Upper lobe of left lung (tissue), 6 donors: ENCODE measurements at regions not wholly inside any gene's neighbourhood (a gene's known extent, or its start where the extent isn't known, plus 50 kb on each side); places are given as distances from the start of the nearest gene placed in this dataset.
"Not testable (repeated sequence)": the region's sequence is repeated elsewhere in the genome, so short reads cannot be mapped to it uniquely, and the experiment has no call there.

Experiments
- ATAC-seq, 2 donors: fragments of 200-7000 bp; cut with Tn5 transposase; one replicate each; pipeline ENCODE4 v1.9.1; 2022; ENCODE audit warnings: mild to moderate bottlenecking in 2 of 2, moderate library complexity in 2 of 2; ENCODE audit not compliant: low FRiP score in 2 of 2
- DNase-seq, 2 donors: peaks; one replicate each; pipeline ENCODE4 v3.0.0-alpha.2; 2019 to 2020
- H3K27ac ChIP-seq, 4 donors: fragments of 200-600 bp; sonication (generic); one replicate each; pipeline ENCODE4 v1.5.1; 2016 to 2019
- H3K27me3 ChIP-seq, 4 donors: fragments of 200-600 bp; sonication (generic); one replicate each; pipeline ENCODE4 v1.5.1; 2017 to 2019
- H3K36me3 ChIP-seq, 4 donors: fragments of 200-600 bp; sonication (generic); one replicate each; pipeline ENCODE4 v1.5.1; 2016 to 2019
- H3K4me1 ChIP-seq, 4 donors: fragments of 200-600 bp; sonication (generic); one replicate each; pipeline ENCODE4 v1.5.1; 2018 to 2019
- H3K4me3 ChIP-seq, 4 donors: fragments of 200-600 bp; sonication (generic); one replicate each; pipeline ENCODE4 v1.5.1; 2017 to 2019; ENCODE audit warnings: mild to moderate bottlenecking in 2 of 4, moderate library complexity in 1 of 4
- H3K9me3 ChIP-seq, 4 donors: fragments of 200-600 bp; sonication (generic); one replicate each; pipeline ENCODE4 v1.5.1; 2018 to 2019
- EP300 ChIP-seq, 4 donors: sonication (generic); formaldehyde crosslinking; IDR thresholded peaks; one replicate each; pipeline ENCODE4 v1.5.1; 2017; ENCODE audit warnings: antibody characterized with exemption in 4 of 4, control low read depth in 2 of 4
- POLR2A ChIP-seq, 4 donors: fragments of 450-650 bp; IDR thresholded peaks; one replicate each; pipeline ENCODE4 v1.5.1; 2016 to 2017; ENCODE audit warnings: antibody characterized with exemption in 4 of 4, mild to moderate bottlenecking in 2 of 4
- POLR2AphosphoS5 ChIP-seq, 2 donors: sonication (generic); formaldehyde crosslinking; IDR thresholded peaks; one replicate each; pipeline ENCODE4 v1.5.1; 2017; ENCODE audit warnings: antibody characterized with exemption in 2 of 2
- WGBS, 2 donors: methylation state at CpG; one replicate each; pipeline ENCODE4 v1.1.5; 2017 to 2018; 5-methylcytosine and 5-hydroxymethylcytosine counted together
- TF ChIP-seq, protein P1 (sequence below), 6 experiments: fragments of 450-650 bp in 4 of 6; fragments of 200-600 bp in 2 of 6; sonication (generic) in 2 of 6; IDR thresholded peaks; one replicate each; pipeline ENCODE4 v1.5.1; 2016 to 2019; ENCODE audit warnings: antibody characterized with exemption in 6 of 6
- donor health status: DM: no; HTN: no; CAD: no; lungs with moderate emphysema.
- donor health status: DM: no; HTN: yes; CAD: no; lungs with severe emphysema.

DNA sequence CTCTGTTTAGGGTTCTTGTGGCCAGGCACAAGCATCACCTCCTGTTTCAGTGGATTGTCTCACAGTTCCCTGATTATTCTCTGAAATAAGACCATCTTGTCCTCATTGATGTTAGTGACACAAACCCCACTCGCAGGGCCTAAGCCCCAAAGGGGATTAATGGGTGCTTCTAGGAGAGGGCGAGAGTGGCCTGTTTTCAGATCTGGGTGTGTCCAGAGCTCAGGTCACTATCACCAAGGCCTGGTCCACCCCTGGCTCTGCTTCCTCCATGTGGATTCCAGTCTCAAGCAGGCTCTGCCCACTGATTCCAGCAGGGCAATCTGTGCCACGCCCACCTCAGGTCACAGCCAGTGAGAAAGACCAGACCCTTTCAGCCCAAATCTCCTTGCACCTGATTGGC is 361.9 kb downstream of the ADGRD1 start:
- Histone ChIP-seq H3K36me3 (no peaks in the 10 kb centered on the region), H3K4me1 (no peaks in the 10 kb centered on the region), H3K27me3 (peaks cover 0 to 2% (median 0%) of the 10 kb centered on the region in 4 donors), H3K9me3 (peaks cover 0 to 9% (median 0%) of the 10 kb centered on the region in 4 donors), H3K27ac (no peak overlapping the region), H3K4me3 (no peak overlapping the region)
- ATAC-seq (no peak), DNase-seq (no peak)
- no peak for TF ChIP-seq POLR2AphosphoS5 (IDR thresholded peaks at IDR 0.05)
- TF ChIP-seq, protein P1, sequence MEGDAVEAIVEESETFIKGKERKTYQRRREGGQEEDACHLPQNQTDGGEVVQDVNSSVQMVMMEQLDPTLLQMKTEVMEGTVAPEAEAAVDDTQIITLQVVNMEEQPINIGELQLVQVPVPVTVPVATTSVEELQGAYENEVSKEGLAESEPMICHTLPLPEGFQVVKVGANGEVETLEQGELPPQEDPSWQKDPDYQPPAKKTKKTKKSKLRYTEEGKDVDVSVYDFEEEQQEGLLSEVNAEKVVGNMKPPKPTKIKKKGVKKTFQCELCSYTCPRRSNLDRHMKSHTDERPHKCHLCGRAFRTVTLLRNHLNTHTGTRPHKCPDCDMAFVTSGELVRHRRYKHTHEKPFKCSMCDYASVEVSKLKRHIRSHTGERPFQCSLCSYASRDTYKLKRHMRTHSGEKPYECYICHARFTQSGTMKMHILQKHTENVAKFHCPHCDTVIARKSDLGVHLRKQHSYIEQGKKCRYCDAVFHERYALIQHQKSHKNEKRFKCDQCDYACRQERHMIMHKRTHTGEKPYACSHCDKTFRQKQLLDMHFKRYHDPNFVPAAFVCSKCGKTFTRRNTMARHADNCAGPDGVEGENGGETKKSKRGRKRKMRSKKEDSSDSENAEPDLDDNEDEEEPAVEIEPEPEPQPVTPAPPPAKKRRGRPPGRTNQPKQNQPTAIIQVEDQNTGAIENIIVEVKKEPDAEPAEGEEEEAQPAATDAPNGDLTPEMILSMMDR (IDR thresholded peaks at IDR 0.05) = no peak
- no peak for TF ChIP-seq EP300 (IDR thresholded peaks at IDR 0.05)
- no peak for TF ChIP-seq POLR2A (IDR thresholded peaks at IDR 0.05)
- WGBS, 2 donors = 33 to 86% methylated on average over 1 to 3 of the region's 3 CpGs

DNA sequence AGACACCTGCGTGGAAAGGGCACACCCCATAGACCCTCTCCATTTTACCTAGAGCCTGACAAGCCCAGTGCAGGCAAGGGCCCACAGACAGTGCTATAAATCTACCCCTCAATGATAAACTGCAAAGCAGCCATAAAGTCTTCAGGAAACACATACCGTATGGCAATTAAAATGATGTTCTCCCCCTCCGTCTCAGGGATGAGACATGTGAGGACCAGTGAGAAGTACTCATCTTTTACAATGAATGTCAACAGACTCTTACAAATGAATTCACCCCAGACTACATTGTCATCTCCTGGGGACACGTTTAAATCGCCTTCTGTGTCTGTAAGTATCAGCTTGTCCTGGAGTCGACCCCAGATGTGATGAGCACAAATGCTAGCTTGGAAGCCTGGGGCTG is 362.7 kb downstream of the ADGRD1 start:
- DNase-seq (no peak), ATAC-seq (peak in 1 of 2 donors; percentile 17)
- WGBS, 2 donors = 78 to 86% methylated on average over 4 to 6 of the region's 6 CpGs
- Histone ChIP-seq H3K36me3 (no peaks in the 10 kb centered on the region), H3K9me3 (peaks cover 0 to 14% (median 0%) of the 10 kb centered on the region in 4 donors), H3K4me1 (no peaks in the 10 kb centered on the region), H3K27me3 (peaks cover 0 to 2% (median 0%) of the 10 kb centered on the region in 4 donors), H3K27ac (no peak overlapping the region), H3K4me3 (no peak overlapping the region)
- TF ChIP-seq, protein P1 (IDR thresholded peaks at IDR 0.05) = no peak
- TF ChIP-seq EP300 (IDR thresholded peaks at IDR 0.05) (no peak), POLR2AphosphoS5 (IDR thresholded peaks at IDR 0.05) (no peak), POLR2A (IDR thresholded peaks at IDR 0.05) (no peak)

DNA sequence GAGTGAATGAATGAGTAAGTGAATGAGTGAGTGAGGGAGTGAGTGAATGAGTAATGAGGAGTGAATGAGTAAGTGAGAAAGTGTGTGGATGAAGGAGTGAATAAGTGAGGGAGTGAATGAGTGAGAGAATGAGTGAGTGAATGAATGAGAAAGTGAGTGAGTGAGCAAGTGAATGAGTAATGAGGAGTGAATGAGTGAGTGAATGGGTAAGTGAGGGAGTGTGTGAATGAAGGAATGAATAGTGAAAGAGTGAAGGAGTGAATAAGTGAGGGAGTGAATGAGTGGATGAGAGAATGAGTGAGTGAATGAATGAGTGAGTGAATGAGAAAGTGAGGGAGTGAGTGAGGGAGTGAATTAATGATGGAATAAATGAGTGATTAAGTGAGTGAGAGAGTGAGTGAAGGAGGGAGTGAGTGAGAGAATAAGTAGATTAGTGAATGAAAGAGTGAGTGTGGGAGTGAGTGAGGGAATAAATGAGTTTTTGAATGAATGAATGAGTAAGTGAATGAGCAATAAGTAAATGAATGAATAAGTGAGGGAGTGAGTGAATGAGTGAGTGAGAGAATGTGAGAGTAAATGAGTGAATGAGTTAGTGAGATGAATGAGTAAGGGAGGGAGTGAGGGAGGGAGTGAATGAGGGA is 364.5 kb downstream of the ADGRD1 start:
- Histone ChIP-seq H3K4me3 (no peak overlapping the region), H3K4me1 (no peaks in the 10 kb centered on the region), H3K27me3 (no peaks in the 10 kb centered on the region), H3K27ac (no peak overlapping the region), H3K36me3 (no peaks in the 10 kb centered on the region), H3K9me3 (peaks cover 0 to 19% (median 0%) of the 10 kb centered on the region in 4 donors)
- TF ChIP-seq EP300 (IDR thresholded peaks at IDR 0.05) (no peak), POLR2A (IDR thresholded peaks at IDR 0.05) (no peak), POLR2AphosphoS5 (IDR thresholded peaks at IDR 0.05) (no peak)
- TF ChIP-seq, protein P1 (IDR thresholded peaks at IDR 0.05) = no peak
- ATAC-seq (no peak), DNase-seq (no peak)

DNA sequence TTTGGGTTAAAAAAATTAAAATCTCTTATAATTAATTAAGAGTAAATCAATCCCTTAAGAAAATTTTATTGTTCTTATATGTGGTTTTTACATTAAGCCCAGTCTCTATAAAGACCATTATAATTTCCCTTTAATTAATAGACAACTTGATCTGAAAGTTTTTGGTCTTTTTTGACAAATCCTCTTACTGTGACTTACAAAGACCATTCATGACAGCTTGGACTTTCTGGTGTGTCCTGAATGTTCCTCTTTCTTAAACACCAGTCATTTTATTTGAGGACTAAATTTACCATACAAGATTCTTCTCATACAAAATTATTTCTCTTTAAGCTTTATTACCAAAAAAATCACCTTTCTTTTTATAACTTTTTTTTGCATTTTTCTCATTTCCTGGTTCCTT is 368.3 kb downstream of the ADGRD1 start:
- no peak overlapping the region for H3K4me3 ChIP-seq
- H3K36me3 ChIP-seq = no peaks in the 10 kb centered on the region
- no peaks in the 10 kb centered on the region for H3K27me3 ChIP-seq
- ATAC-seq (no peak), DNase-seq (no peak)
- TF ChIP-seq EP300 (IDR thresholded peaks at IDR 0.05) (no peak), POLR2AphosphoS5 (IDR thresholded peaks at IDR 0.05) (no peak), POLR2A (IDR thresholded peaks at IDR 0.05) (no peak)
- TF ChIP-seq, protein P1 (IDR thresholded peaks at IDR 0.05) = no peak
- H3K4me1 ChIP-seq = no peaks in the 10 kb centered on the region
- no peak overlapping the region for H3K27ac ChIP-seq
- H3K9me3 ChIP-seq = peaks cover 0 to 19% (median 0%) of the 10 kb centered on the region in 4 donors

DNA sequence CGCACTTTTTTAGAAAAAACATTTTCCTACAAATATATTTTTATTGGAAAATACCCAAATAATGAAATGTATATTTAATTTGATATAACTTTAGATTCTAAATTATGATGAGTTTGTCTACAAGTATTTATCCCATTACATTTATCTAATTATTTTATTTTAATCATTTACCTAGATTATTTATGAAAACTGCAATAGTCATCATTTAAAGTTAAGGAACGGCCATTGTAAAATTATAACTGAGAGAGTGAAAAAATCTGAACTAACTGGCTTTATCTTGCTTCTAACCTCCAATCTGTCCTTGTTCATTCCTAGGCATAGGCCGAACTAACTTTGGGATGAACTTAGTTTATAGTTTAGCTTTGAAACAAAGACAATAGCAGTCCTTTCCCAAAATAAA is 368.8 kb downstream of the ADGRD1 start:
- not testable (repeated sequence) for H3K4me3 ChIP-seq, H3K27ac ChIP-seq, H3K4me1 ChIP-seq, H3K27me3 ChIP-seq, ATAC-seq, H3K36me3 ChIP-seq, DNase-seq
- WGBS, 2 donors = 83 to 85% methylated on average over 3 of the region's 3 CpGs
- peaks cover 0 to 19% (median 0%) of the 10 kb centered on the region in 4 donors for H3K9me3 ChIP-seq
